GM12891 (cell line): ENCODE measurements at regions not wholly inside any gene's neighbourhood (a gene's known extent, or its start where the extent isn't known, plus 50 kb on each side); places are given as distances from the start of the nearest gene placed in this dataset.

Source experiments
- POLR2A ChIP-seq: IDR thresholded peaks from 2 replicates; pipeline ENCODE4 v1.6.1; 2011; ENCODE audit warnings: low read depth, low read length, control low read depth
- POLR2AphosphoS5 ChIP-seq: IDR thresholded peaks from 2 replicates; pipeline ENCODE4 v1.6.1; 2011; ENCODE audit warnings: low read depth, low read length, control low read depth

DNA sequence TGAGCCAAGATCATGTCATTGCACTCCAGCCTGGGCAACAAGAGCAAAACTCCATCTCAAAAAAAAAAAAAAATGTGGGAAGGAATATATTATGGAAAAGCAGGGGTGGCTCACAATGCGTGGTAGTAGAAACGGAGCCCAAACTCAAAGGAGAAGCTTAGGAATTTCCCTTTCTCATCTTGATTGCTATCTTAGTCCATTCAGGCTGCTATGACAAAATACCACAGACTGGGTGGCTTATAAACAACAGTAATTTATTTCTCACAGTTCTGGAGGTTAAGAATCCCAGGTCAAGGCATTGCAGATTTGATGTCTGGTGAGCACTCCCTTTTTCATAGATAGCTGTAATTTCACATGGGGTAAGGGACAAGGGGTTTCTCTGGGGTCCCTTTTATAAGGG, 153.8 kb upstream of the KRR1 start:
- TF ChIP-seq POLR2A (no peak), POLR2AphosphoS5 (no peak)
